ENCODE measurements at regions not wholly inside any gene's neighbourhood (a gene's known extent, or its start where the extent isn't known, plus 50 kb on each side); places are given as distances from the start of the nearest gene placed in this dataset.

GRCh38 chr10:3480281-3480989 is 304.6 kb downstream of the KLF6 start:
- TF ChIP-seq POLR2A (IDR thresholded peaks at IDR 0.05) (no peak), CTCF (IDR thresholded peaks at IDR 0.05) (no peak), POLR2AphosphoS5 (IDR thresholded peaks at IDR 0.05) (no peak), EP300 (IDR thresholded peaks at IDR 0.05) (no peak)

All from stomach (tissue), 4 donors.